Sigmoid colon (tissue), 4 donors: ENCODE measurements at regions not wholly inside any gene's neighbourhood (a gene's known extent, or its start where the extent isn't known, plus 50 kb on each side); places are given as distances from the start of the nearest gene placed in this dataset.

ENCODE experiments used
- CTCF ChIP-seq, 4 experiments: fragments of 450-650 bp in 3 of 4; fragments of 200-600 bp in 1 of 4; IDR thresholded peaks; one replicate each; pipeline ENCODE4 v1.5.1; 2016 to 2019; ENCODE audit warnings: antibody characterized with exemption in 4 of 4, mild to moderate bottlenecking in 3 of 4, moderate library complexity in 2 of 4
- EP300 ChIP-seq, 4 donors: sonication (generic); formaldehyde crosslinking; IDR thresholded peaks; one replicate each; pipeline ENCODE4 v1.6.1; 2017; ENCODE audit warnings: antibody characterized with exemption in 4 of 4
- POLR2A ChIP-seq, 2 donors: fragments of 450-650 bp; IDR thresholded peaks; one replicate each; pipeline ENCODE4 v1.6.1; 2016; ENCODE audit warnings: antibody characterized with exemption in 2 of 2, mild to moderate bottlenecking in 2 of 2, moderate library complexity in 2 of 2
- POLR2AphosphoS5 ChIP-seq, 4 donors: sonication (generic); formaldehyde crosslinking; IDR thresholded peaks; one replicate each; pipeline ENCODE4 v1.6.1; 2017; ENCODE audit warnings: antibody characterized with exemption in 4 of 4

- no peak for TF ChIP-seq CTCF (IDR thresholded peaks at IDR 0.05)
- TF ChIP-seq POLR2A (IDR thresholded peaks at IDR 0.05): no peak
- no peak for TF ChIP-seq EP300 (IDR thresholded peaks at IDR 0.05)
- TF ChIP-seq POLR2AphosphoS5 (IDR thresholded peaks at IDR 0.05): no peak
Measured at GRCh38 chrX:117771384-117771783, 345.2 kb downstream of the KLHL13 start.
